GM12873 (cell line): ENCODE measurements at regions not wholly inside any gene's neighbourhood (a gene's known extent, or its start where the extent isn't known, plus 50 kb on each side); places are given as distances from the start of the nearest gene placed in this dataset.

Experiments used
- TF ChIP-seq, protein P1 (sequence below): IDR thresholded peaks from 2 replicates; pipeline ENCODE4 v1.5.1; 2012; ENCODE audit warnings: low read depth, mild to moderate bottlenecking, moderate library complexity, low read length, control low read depth; ENCODE audit not compliant: insufficient read depth; ENCODE audit errors: missing control alignments

DNA sequence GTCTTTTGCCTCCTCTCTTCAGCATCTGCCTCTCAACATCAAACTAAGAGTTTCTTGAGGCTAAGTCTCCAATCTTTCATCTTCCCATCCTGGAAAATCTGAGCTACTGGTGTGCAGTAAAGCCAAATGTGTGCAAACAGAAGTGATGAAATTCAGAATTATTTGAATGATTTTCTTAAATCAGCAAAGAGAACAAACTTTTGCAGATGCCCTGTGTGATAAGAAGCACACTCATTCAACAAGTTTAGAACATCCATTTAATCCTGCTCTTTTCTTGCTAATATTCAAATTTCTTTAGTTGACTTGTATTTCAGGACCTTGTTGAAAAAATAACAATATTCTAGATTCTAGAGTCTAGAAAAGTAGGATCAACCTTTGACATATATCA lies 1374.9 kb upstream of the CELF4 start:
- TF ChIP-seq, protein P1, sequence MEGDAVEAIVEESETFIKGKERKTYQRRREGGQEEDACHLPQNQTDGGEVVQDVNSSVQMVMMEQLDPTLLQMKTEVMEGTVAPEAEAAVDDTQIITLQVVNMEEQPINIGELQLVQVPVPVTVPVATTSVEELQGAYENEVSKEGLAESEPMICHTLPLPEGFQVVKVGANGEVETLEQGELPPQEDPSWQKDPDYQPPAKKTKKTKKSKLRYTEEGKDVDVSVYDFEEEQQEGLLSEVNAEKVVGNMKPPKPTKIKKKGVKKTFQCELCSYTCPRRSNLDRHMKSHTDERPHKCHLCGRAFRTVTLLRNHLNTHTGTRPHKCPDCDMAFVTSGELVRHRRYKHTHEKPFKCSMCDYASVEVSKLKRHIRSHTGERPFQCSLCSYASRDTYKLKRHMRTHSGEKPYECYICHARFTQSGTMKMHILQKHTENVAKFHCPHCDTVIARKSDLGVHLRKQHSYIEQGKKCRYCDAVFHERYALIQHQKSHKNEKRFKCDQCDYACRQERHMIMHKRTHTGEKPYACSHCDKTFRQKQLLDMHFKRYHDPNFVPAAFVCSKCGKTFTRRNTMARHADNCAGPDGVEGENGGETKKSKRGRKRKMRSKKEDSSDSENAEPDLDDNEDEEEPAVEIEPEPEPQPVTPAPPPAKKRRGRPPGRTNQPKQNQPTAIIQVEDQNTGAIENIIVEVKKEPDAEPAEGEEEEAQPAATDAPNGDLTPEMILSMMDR, result no peak

- TF ChIP-seq, protein P1, result no peak
Observed at GRCh38 chr18:38933910-38934510, 1368.4 kb upstream of the CELF4 start.

- TF ChIP-seq, protein P1, result no peak
Observed at GRCh38 chr18:38933322-38933721, 1367.7 kb upstream of the CELF4 start.

DNA sequence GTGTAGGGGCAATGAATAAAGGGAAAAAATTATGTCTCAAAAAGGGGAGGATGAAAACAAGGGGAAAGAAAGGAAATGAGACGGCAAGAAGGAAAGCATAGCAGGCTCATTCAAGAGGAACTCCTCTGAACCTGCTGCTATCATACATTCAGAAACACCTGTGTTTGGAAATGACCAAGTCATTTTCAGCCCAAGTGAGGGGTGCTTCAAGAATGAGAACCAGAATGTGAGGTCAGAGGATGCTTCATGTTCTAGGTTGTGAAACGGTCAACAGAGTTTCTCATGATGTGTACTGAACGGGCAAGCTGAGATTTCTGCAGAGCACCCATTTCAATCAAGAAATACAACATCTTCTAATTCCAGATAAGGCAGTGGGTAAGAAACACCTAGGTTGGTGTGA lies 1367.2 kb upstream of the CELF4 start:
- TF ChIP-seq, protein P1, result no peak

- TF ChIP-seq, protein P1, result no peak
Observed at GRCh38 chr18:38931754-38932050, 1366.1 kb upstream of the CELF4 start.

DNA sequence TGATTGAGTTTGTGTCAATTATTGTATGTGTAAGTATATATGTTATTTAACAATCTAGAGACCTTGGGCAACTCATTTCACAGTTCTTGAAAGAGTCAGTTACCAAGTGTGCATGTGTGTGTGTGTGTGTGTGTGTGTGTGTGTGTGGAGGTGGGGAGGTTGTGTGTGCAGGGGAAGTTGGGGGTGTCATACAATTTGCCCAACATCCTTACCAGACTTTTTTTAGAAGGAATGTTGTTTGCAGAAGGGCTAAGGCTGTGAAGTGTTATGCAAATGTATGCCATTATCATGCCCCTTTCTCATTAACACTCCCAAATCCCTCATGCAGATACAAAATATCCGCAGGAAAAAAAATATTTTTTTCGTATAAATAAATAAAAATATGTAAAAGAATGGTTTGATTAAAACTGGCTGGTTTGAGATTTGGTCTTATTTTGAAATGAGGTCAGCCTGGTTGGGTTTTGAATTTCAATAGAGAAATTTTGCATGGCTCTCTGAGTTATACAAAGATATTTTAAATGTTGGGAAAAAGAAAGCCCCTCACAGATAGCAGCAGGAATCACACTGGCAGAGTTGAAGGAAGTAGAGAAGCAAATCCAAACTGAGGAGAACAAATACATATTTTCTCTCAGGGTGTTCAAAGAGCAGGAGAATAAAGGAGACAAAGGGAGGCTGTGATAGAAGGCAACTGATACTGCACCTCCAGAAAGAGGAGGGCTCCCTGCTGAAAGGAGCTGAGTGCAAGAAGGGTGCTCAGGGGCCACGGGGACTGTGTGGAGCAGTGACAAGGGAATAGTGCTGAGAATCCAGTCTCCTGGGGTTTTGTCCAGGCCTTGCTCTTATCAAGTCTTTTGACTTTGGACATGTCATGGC lies 1365.5 kb upstream of the CELF4 start:
- TF ChIP-seq, protein P1, result no peak

DNA sequence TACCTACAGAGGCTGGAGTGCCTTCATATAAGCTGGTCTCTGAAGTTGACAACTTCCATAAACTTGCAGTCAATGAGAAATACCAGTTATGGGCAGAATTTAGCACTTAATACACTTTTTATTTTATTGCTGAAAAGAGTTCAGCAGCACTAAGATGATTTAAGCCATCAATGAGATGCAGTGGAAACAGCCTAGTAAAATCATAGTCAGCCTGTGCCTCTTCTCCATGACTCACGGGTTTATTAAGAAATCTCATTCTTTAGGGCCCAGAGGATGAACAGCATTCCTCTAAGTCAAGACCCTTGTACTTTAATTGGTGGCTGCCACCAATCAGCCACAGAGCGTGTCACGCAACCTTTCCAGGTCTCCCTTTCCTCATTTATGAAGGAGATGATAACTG lies 1357.9 kb upstream of the CELF4 start:
- TF ChIP-seq, protein P1, result no peak
